Lung (tissue), 11 donors: ENCODE measurements at regions not wholly inside any gene's neighbourhood (a gene's known extent, or its start where the extent isn't known, plus 50 kb on each side); places are given as distances from the start of the nearest gene placed in this dataset.
"Not testable (repeated sequence)": the region's sequence is repeated elsewhere in the genome, so short reads cannot be mapped to it uniquely, and the experiment has no call there.

Source experiments
- ATAC-seq: fragments of 200-7000 bp; cut with Tn5 transposase; one replicate; pipeline ENCODE4 v1.9.1; 2020; ENCODE audit warnings: moderate number of reproducible peaks; ENCODE audit not compliant: insufficient read depth, low FRiP score
- DNase-seq, 3 donors: peaks; one replicate each; pipeline ENCODE4 v3.0.0-alpha.2; 2013 to 2017
- H3K27ac ChIP-seq, 2 donors: one replicate each; pipeline ENCODE4 v1.5.1; 2013; ENCODE audit warnings: mild to moderate bottlenecking in 2 of 2, moderate library complexity in 2 of 2, control low read depth in 1 of 2, inconsistent platforms in 1 of 2, low read depth in 1 of 2, low read length in 1 of 2
- H3K27me3 ChIP-seq, 3 donors: one replicate each; pipeline ENCODE4 v1.5.1; 2013; ENCODE audit warnings: low read length in 2 of 3; ENCODE audit not compliant: control insufficient read depth in 3 of 3, insufficient read depth in 3 of 3
- H3K36me3 ChIP-seq, 4 donors: one replicate each; pipeline ENCODE4 v1.5.1; 2013; ENCODE audit warnings: low read length in 4 of 4, mild to moderate bottlenecking in 1 of 4, moderate library complexity in 1 of 4; ENCODE audit not compliant: control insufficient read depth in 4 of 4, insufficient read depth in 4 of 4
- H3K4me1 ChIP-seq, 5 donors: one replicate each; pipeline ENCODE4 v1.5.1; 2013; ENCODE audit warnings: low read length in 5 of 5, mild to moderate bottlenecking in 2 of 5, moderate library complexity in 1 of 5; ENCODE audit not compliant: control insufficient read depth in 5 of 5, insufficient read depth in 5 of 5
- H3K4me3 ChIP-seq: one replicate; pipeline ENCODE4 v1.5.1; 2013; ENCODE audit warnings: mild to moderate bottlenecking, control low read depth, moderate library complexity
- H3K9ac ChIP-seq, 2 donors: one replicate each; pipeline ENCODE4 v1.5.1; 2013; ENCODE audit warnings: low read length in 2 of 2, control low read depth in 1 of 2; ENCODE audit not compliant: insufficient read depth in 1 of 2
- H3K9me3 ChIP-seq, 4 donors: one replicate each; pipeline ENCODE4 v1.5.1; 2013; ENCODE audit warnings: low read length in 3 of 4, mild to moderate bottlenecking in 1 of 4, moderate library complexity in 1 of 4; ENCODE audit not compliant: control insufficient read depth in 4 of 4, insufficient read depth in 3 of 4
- CTCF ChIP-seq: IDR thresholded peaks from 2 replicates; pipeline ENCODE4 v1.5.1; 2012; ENCODE audit warnings: mild to moderate bottlenecking; ENCODE audit errors: control extremely low read depth, extremely low read depth
- WGBS, 2 donors: extraction: QIAGEN DNeasy Blood & Tissue Kit; methylation state at CpG; one replicate each; pipeline ENCODE4 v1.1.7; 2013; 5-methylcytosine and 5-hydroxymethylcytosine counted together
- donor health status: control.
- donor health status: control.
- donor health status: Bipolar disorder and iron deficiency.
- donor health status: healthy.
- donor health status: DM: yes; HTN: yes; CAD: no.

- H3K9me3 ChIP-seq = peaks cover 0 to 10% (median 3%) of the 10 kb centered on the region in 4 donors
- peaks cover 0 to 3% (median 0%) of the 10 kb centered on the region in 5 donors for H3K4me1 ChIP-seq
- WGBS, 2 donors = 86 to 87% methylated on average over 7 of the region's 7 CpGs
- no peak for DNase-seq
- H3K36me3 ChIP-seq = no peaks in the 10 kb centered on the region
- H3K27me3 ChIP-seq = no peaks in the 10 kb centered on the region
- ATAC-seq = no peak
- no peak for TF ChIP-seq CTCF
- H3K9ac ChIP-seq = no peak overlapping the region
- H3K27ac ChIP-seq = no peak overlapping the region
- no peak overlapping the region for H3K4me3 ChIP-seq
Observed at GRCh38 chr5:173391031-173391430, 62.8 kb upstream of the STC2 start.

- DNase-seq, H3K4me3 ChIP-seq, H3K9me3 ChIP-seq, ATAC-seq, H3K9ac ChIP-seq, H3K27ac ChIP-seq, H3K36me3 ChIP-seq, H3K27me3 ChIP-seq, H3K4me1 ChIP-seq: not testable (repeated sequence)
- 93 to 95% methylated on average over 2 of the region's 2 CpGs for WGBS, 2 donors
Observed at GRCh38 chr5:173387293-173387692, 59.1 kb upstream of the STC2 start.

GRCh38 chr5:173385832-173386360 is 57.7 kb upstream of the STC2 start:
- Histone ChIP-seq H3K27ac (no peak overlapping the region), H3K9ac (no peak overlapping the region), H3K4me3 (no peak overlapping the region), H3K36me3 (no peaks in the 10 kb centered on the region), H3K9me3 (no peaks in the 10 kb centered on the region), H3K4me1 (no peaks in the 10 kb centered on the region), H3K27me3 (no peaks in the 10 kb centered on the region)
- WGBS, 2 donors = 80 to 86% methylated on average over 4 of the region's 4 CpGs
- no peak for ATAC-seq
- TF ChIP-seq CTCF = no peak
- DNase-seq = no peak

- Histone ChIP-seq H3K27ac (no peak overlapping the region), H3K9ac (no peak overlapping the region), H3K27me3 (no peaks in the 10 kb centered on the region), H3K36me3 (no peaks in the 10 kb centered on the region), H3K4me1 (no peaks in the 10 kb centered on the region), H3K4me3 (no peak overlapping the region), H3K9me3 (peaks cover 0 to 5% (median 0%) of the 10 kb centered on the region in 4 donors)
- TF ChIP-seq CTCF = no peak
- no peak for DNase-seq
- no peak for ATAC-seq
- WGBS, 2 donors = 81 to 89% methylated on average over 4 of the region's 4 CpGs
Observed at GRCh38 chr5:173383711-173384110, 55.5 kb upstream of the STC2 start.
